ENCODE measurements at regions not wholly inside any gene's neighbourhood (a gene's known extent, or its start where the extent isn't known, plus 50 kb on each side); places are given as distances from the start of the nearest gene placed in this dataset.
"Not testable (repeated sequence)": the region's sequence is repeated elsewhere in the genome, so short reads cannot be mapped to it uniquely, and the experiment has no call there.

DNA sequence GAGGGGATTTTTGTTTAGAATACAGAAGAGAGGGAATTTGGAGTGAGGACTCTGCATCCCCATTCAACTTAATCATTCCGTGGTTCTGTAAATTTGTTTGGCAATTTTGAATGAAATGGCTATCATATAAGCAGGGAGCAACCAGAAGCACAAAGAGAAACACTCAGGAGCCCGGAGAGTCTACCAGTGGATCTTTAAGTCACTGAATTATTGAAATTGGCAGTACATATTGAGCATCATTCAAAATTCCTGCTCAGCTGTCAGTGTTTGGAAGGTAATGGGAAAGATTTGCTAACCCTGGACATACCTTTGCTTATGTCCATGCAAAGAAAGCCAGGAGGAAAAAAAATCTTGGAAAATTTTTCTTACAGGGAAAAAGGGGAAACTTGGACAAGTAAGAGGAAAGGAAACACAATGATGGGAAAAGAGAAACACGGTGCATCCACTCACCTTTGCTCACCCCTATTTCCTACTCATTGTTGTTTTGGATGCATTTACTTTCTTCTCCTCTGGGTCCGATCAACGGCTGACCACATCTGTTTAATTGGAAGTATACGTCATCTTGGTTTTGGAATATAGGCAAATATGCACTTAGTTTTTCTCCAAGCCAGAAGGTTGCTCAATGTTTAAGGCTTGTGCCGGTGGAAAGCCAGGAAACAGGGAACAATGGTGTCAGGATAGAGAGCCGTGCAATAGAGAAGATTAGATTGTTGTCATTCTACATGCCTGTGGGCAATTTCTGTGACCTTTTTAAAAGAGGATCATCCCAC lies 243.0 kb upstream of the LYPLAL1 start:
- DNase-seq (ENCODE audit: low read depth in 2 of 2): peak; percentile 29 to 31

GRCh38 chr1:218931324-218931723 lies 242.4 kb upstream of the LYPLAL1 start:
- no peak for DNase-seq (ENCODE audit: low read depth in 2 of 2)

- DNase-seq (ENCODE audit: low read depth in 2 of 2): peak in 1 of 2 experiments; percentile 8
Observed at GRCh38 chr1:218933513-218933912, 240.2 kb upstream of the LYPLAL1 start.

- not testable (repeated sequence) for DNase-seq (ENCODE audit: low read depth in 2 of 2)
Observed at GRCh38 chr1:218935408-218935807, 238.3 kb upstream of the LYPLAL1 start.

DNA sequence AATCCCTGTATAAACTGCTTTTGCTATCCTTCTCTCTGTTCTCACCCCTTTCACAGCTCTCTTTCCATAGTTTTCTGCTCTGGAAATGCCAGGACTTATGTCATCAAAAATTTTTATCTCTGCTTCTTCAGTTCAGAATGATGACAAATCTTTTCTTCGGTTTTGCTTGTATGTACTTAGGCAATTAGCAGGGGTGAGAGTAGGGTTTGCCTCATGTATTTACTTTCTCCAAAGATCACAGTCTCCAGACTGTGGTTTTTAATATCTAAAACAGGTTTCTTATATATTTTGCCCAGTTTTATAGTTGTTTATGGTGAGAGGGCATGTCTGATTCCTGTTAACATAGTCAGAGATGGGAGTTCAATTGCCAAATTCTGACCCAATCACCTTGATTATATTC lies 235.4 kb upstream of the LYPLAL1 start:
- DNase-seq (ENCODE audit: low read depth in 2 of 2): no peak

DNA sequence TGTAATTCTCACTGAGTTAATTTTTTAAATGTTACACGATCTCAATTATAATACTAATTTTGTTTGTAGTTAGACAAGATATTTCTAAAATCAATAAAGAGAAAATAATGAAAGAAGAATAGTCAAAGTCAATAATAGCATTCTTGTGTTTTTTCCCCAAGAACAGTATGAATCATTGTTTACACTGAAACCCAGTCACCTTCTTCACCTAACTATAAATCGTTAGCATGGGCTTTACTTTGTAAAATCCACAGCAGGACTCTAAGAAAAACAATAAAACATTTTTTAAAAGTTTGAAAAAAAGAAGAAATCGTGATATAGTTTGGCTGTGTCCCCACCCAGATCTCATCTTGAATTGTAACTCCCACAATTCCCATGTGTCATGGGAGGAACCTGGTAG lies 234.6 kb upstream of the LYPLAL1 start:
- DNase-seq (ENCODE audit: low read depth in 2 of 2): no peak

GRCh38 chr1:218942431-218942830 lies 231.2 kb upstream of the LYPLAL1 start:
- no peak for DNase-seq (ENCODE audit: low read depth in 2 of 2)

GRCh38 chr1:218943371-218943770 lies 230.3 kb upstream of the LYPLAL1 start:
- no peak for DNase-seq (ENCODE audit: low read depth in 2 of 2)

GRCh38 chr1:218945050-218945449 lies 228.6 kb upstream of the LYPLAL1 start:
- DNase-seq (ENCODE audit: low read depth in 2 of 2): no peak

GRCh38 chr1:218946147-218946546 lies 227.5 kb upstream of the LYPLAL1 start:
- DNase-seq (ENCODE audit: low read depth in 2 of 2): no peak

- DNase-seq (ENCODE audit: low read depth in 2 of 2): no peak
Observed at GRCh38 chr1:218948446-218948845, 225.2 kb upstream of the LYPLAL1 start.

DNA sequence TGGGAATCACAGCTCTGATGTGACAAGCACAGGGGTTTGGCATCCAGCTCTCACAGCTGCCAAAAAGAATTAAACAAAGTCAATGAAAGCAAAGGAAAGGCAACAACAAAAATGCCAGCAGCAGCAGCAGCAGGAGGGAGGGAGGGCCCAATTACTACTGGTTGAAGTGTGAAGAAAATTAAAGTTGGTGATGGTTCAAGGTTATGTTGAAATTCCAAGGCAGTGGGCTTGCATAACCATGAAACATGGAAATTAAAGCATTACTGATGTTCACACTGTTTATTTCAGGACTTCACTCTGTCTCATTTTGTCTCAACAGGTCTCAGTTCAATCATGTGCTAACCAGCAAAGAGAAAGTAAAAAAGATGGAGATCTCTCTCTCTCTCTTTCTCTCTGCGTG lies 220.3 kb upstream of the LYPLAL1 start:
- no peak for DNase-seq (ENCODE audit: low read depth in 2 of 2)

DNA sequence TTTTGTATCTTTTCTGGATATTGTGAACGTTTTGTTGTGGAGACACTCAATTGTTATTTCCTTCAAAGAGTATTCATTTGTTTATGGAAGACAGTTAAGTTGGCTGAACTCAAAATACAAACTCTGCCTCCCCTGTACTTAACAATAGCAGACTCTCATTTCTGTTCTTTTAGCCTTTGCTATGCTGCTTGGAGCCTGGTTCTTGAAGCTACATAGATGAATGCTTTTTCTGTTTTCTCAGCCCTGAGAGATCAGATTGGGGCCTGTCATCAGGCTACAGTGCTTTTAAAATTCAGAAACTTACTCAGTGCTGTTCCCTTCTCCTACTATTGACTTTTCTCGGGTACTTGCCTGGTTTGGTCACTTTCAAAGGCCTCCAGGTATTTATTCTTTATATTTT lies 215.7 kb upstream of the LYPLAL1 start:
- no peak for DNase-seq (ENCODE audit: low read depth in 2 of 2)

DNA sequence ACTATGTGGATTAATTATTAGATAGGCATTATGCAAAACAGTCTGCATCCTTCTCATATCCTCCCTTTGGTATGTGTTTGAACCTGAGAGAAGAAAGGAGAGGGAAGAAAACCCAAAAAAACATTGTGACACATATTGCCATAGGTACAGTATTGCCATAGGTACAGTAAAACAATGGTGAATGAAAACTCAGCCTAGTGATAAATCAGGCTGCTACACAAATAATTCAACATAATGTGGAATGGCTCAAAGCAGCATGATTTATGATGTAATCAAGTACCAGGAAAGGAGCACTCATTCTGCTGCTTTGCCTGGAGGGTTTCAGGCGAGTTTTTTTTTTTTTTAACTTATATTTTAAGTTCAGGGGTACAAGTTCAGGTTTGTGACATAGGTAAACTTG lies 213.9 kb upstream of the LYPLAL1 start:
- no peak for DNase-seq (ENCODE audit: low read depth in 2 of 2)

GRCh38 chr1:218964471-218965185 lies 209.1 kb upstream of the LYPLAL1 start:
- DNase-seq (ENCODE audit: low read depth in 2 of 2): no peak

- no peak for DNase-seq (ENCODE audit: low read depth in 2 of 2)
Observed at GRCh38 chr1:218965821-218966220, 207.9 kb upstream of the LYPLAL1 start.

GRCh38 chr1:218967254-218967653 lies 206.4 kb upstream of the LYPLAL1 start:
- no peak for DNase-seq (ENCODE audit: low read depth in 2 of 2)

DNA sequence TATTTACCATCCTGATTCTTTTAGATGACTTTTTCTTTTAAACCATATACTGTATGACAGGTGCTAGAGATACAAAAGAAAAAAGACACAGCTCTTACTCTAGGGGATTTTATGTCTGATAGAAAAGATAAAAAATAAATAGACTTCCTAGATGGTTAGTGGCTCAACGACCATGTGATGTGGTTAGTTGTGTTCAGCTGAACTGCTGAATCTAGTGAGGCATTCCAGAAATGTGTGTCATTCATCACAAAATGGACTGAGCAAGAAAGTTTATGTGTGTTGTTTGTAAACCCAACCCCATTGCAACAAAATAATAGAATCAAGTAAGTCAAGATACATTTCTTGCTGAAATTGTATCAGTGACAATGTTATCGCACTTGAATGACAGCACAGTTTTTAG lies 205.8 kb upstream of the LYPLAL1 start:
- no peak for DNase-seq (ENCODE audit: low read depth in 2 of 2)

- DNase-seq (ENCODE audit: low read depth in 2 of 2): no peak
Observed at GRCh38 chr1:218969006-218969405, 204.7 kb upstream of the LYPLAL1 start.

- DNase-seq (ENCODE audit: low read depth in 2 of 2): no peak
Observed at GRCh38 chr1:218970397-218970990, 203.2 kb upstream of the LYPLAL1 start.

DNA sequence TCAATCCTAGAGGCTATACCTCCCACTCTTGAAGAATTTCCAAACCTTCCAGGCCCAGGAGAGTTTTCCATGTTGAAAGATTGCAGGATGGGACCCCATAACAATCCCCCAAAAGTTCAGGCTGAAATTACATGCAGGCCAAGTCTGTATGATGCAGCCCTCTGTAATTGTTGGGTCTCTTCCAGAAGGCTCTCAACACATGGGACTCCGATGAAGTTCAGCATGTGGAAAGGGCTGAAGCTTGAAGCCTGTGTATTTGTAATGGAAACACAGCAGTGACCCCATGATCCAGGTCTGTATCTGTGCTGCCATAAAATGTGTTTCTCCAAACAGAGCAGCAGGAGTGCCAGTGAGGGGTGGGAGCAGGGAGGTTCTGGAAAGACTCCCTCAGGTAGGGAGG lies 202.5 kb upstream of the LYPLAL1 start:
- DNase-seq (ENCODE audit: low read depth in 2 of 2): no peak

GRCh38 chr1:218980881-218981280 lies 192.8 kb upstream of the LYPLAL1 start:
- DNase-seq (ENCODE audit: low read depth in 2 of 2): no peak

- DNase-seq (ENCODE audit: low read depth in 2 of 2): no peak
Observed at GRCh38 chr1:218982482-218982881, 191.2 kb upstream of the LYPLAL1 start.
